ENCODE measurements at regions not wholly inside any gene's neighbourhood (a gene's known extent, or its start where the extent isn't known, plus 50 kb on each side); places are given as distances from the start of the nearest gene placed in this dataset.

- DNase-seq: no peak
Observed at GRCh38 chr2:191515551-191515950, 162.4 kb upstream of the NABP1 start.

- no peak for DNase-seq
Observed at GRCh38 chr2:191516260-191516659, 161.7 kb upstream of the NABP1 start.

- no peak for DNase-seq
Observed at GRCh38 chr2:191521608-191522208, 156.2 kb upstream of the NABP1 start.

- no peak for DNase-seq
Observed at GRCh38 chr2:191522478-191523120, 155.3 kb upstream of the NABP1 start.

- DNase-seq: no peak
Observed at GRCh38 chr2:191526091-191526490, 151.8 kb upstream of the NABP1 start.

- no peak for DNase-seq
Observed at GRCh38 chr2:191526536-191526935, 151.4 kb upstream of the NABP1 start.

- DNase-seq: no peak
Observed at GRCh38 chr2:191526953-191527556, 150.9 kb upstream of the NABP1 start.

GRCh38 chr2:191530618-191531017 lies 147.3 kb upstream of the NABP1 start:
- DNase-seq: no peak

- no peak for DNase-seq
Observed at GRCh38 chr2:191533693-191534180, 144.2 kb upstream of the NABP1 start.

GRCh38 chr2:191537921-191538320 lies 140.0 kb upstream of the NABP1 start:
- no peak for DNase-seq

GRCh38 chr2:191538334-191538903 lies 139.5 kb upstream of the NABP1 start:
- no peak for DNase-seq

- no peak for DNase-seq
Observed at GRCh38 chr2:191539068-191539467, 138.9 kb upstream of the NABP1 start.

- no peak for DNase-seq
Observed at GRCh38 chr2:191540681-191541080, 137.3 kb upstream of the NABP1 start.

- no peak for DNase-seq
Observed at GRCh38 chr2:191543708-191544107, 134.2 kb upstream of the NABP1 start.

- no peak for DNase-seq
Observed at GRCh38 chr2:191544461-191545062, 133.4 kb upstream of the NABP1 start.

GRCh38 chr2:191545361-191545760 lies 132.6 kb upstream of the NABP1 start:
- DNase-seq: no peak

GRCh38 chr2:191552066-191552465 lies 125.9 kb upstream of the NABP1 start:
- DNase-seq: no peak

- no peak for DNase-seq
Observed at GRCh38 chr2:191554240-191554639, 123.7 kb upstream of the NABP1 start.

GRCh38 chr2:191555092-191555742 lies 122.7 kb upstream of the NABP1 start:
- peak; percentile 56 for DNase-seq

GRCh38 chr2:191556463-191556862 lies 121.5 kb upstream of the NABP1 start:
- DNase-seq: no peak

GRCh38 chr2:191557841-191558240 lies 120.1 kb upstream of the NABP1 start:
- no peak for DNase-seq

GRCh38 chr2:191559569-191559968 lies 118.4 kb upstream of the NABP1 start:
- DNase-seq: no peak

- no peak for DNase-seq
Observed at GRCh38 chr2:191560411-191560980, 117.4 kb upstream of the NABP1 start.
